SK-N-SH (cell line): ENCODE measurements at regions not wholly inside any gene's neighbourhood (a gene's known extent, or its start where the extent isn't known, plus 50 kb on each side); places are given as distances from the start of the nearest gene placed in this dataset.

Experiments
- CTCF ChIP-seq: fragments of 200-600 bp; sonication (generic); IDR thresholded peaks from 2 replicates; pipeline ENCODE4 v1.6.1; 2017; ENCODE audit warnings: antibody characterized with exemption, mild to moderate bottlenecking, moderate library complexity
- FOXJ3 ChIP-seq: sonication (generic); formaldehyde crosslinking; IDR thresholded peaks from 2 replicates; pipeline ENCODE4 v1.5.1; 2020; ENCODE audit warnings: mild to moderate bottlenecking, missing genetic modification reagents
- GABPA ChIP-seq: IDR thresholded peaks from 2 replicates; pipeline ENCODE4 v1.4.0; 2012; ENCODE audit warnings: low read depth, mild to moderate bottlenecking
- GATA2 ChIP-seq: sonication (generic); formaldehyde crosslinking; IDR thresholded peaks from 2 replicates; pipeline ENCODE4 v1.5.0; 2020; ENCODE audit warnings: mild to moderate bottlenecking, missing genetic modification reagents
- MAX ChIP-seq: IDR thresholded peaks from 2 replicates; pipeline ENCODE4 v1.4.0; 2012; ENCODE audit warnings: low read depth
- RAD21 ChIP-seq: IDR thresholded peaks from 2 replicates; pipeline ENCODE4 v1.6.1; 2012; ENCODE audit warnings: mild to moderate bottlenecking, low read length
- RXRA ChIP-seq: IDR thresholded peaks from 2 replicates; pipeline ENCODE4 v1.4.0; 2012; ENCODE audit warnings: low read depth, mild to moderate bottlenecking, borderline replicate concordance

- TF ChIP-seq CTCF: no peak
- TF ChIP-seq RXRA: no peak
- no peak for TF ChIP-seq RAD21
- TF ChIP-seq MAX: no peak
- TF ChIP-seq GABPA: no peak
- no peak for TF ChIP-seq FOXJ3 (CRISPR knock-in tag)
- TF ChIP-seq GATA2 (CRISPR knock-in tag): no peak
These were observed 50.4 kb upstream of the RBFOX2 start for GRCh38 chr22:36079041-36079440.
